ENCODE measurements at regions not wholly inside any gene's neighbourhood (a gene's known extent, or its start where the extent isn't known, plus 50 kb on each side); places are given as distances from the start of the nearest gene placed in this dataset.

DNA sequence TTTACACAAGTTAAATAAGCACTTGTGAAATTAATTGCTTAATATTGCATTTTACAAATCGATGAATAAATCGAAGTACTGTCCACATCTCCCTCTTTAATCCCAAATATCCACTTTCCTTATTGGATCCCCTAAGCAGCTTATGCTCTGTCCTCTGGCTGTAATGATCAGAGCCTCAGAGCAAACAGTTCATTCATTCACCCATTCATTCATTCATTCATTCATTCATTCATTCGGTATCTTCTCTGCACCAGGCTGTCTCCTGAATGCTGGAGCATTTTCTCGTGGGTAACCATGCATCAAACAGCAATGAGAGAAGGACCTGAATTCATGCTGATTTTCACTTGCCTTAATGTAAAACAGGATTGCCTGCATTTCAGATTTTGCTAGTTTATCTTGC lies 69.5 kb upstream of the IGSF21 start:
- Histone ChIP-seq H3K27ac (no peak overlapping the region), H3K36me3 (no peaks in the 10 kb centered on the region), H3K4me1 (no peaks in the 10 kb centered on the region), H3K4me3 (no peak overlapping the region), H3K9me3 (no peaks in the 10 kb centered on the region), H3K27me3 (no peaks in the 10 kb centered on the region)
- intact Hi-C loops (cut with DNase I; ENCODE audit: low total_unique reads), result no loop called here
- TF ChIP-seq, protein P1, sequence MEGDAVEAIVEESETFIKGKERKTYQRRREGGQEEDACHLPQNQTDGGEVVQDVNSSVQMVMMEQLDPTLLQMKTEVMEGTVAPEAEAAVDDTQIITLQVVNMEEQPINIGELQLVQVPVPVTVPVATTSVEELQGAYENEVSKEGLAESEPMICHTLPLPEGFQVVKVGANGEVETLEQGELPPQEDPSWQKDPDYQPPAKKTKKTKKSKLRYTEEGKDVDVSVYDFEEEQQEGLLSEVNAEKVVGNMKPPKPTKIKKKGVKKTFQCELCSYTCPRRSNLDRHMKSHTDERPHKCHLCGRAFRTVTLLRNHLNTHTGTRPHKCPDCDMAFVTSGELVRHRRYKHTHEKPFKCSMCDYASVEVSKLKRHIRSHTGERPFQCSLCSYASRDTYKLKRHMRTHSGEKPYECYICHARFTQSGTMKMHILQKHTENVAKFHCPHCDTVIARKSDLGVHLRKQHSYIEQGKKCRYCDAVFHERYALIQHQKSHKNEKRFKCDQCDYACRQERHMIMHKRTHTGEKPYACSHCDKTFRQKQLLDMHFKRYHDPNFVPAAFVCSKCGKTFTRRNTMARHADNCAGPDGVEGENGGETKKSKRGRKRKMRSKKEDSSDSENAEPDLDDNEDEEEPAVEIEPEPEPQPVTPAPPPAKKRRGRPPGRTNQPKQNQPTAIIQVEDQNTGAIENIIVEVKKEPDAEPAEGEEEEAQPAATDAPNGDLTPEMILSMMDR (IDR thresholded peaks at IDR 0.05), result no peak
- TF ChIP-seq POLR2A (IDR thresholded peaks at IDR 0.05), result no peak
- DNase-seq, result no peak

DNA sequence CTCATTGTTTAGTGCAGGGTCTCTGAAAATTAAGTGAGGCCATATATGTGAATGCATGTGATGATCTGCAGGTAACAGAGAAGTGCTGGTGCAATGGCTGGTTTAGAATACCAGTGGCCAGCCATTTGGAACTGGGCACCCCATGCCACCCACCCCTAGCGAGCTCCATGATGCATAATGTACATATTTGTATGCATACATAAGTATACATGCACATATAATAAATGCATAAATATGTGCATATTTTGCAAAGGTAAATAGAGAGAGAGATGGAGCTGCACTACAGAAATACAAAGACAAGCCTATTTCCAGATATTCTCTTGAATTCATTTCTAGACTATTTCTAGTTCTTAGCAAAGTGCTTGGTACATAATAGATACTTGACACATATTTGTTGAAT lies 68.5 kb upstream of the IGSF21 start:
- H3K27ac ChIP-seq, result no peak overlapping the region
- no peaks in the 10 kb centered on the region for H3K9me3 ChIP-seq
- no peak for DNase-seq
- no peaks in the 10 kb centered on the region for H3K27me3 ChIP-seq
- H3K36me3 ChIP-seq, result no peaks in the 10 kb centered on the region
- no peak overlapping the region for H3K4me3 ChIP-seq
- intact Hi-C loops (cut with DNase I; ENCODE audit: low total_unique reads), result no loop called here
- no peak for TF ChIP-seq POLR2A (IDR thresholded peaks at IDR 0.05)
- TF ChIP-seq, protein P1 (IDR thresholded peaks at IDR 0.05), result no peak
- no peaks in the 10 kb centered on the region for H3K4me1 ChIP-seq

DNA sequence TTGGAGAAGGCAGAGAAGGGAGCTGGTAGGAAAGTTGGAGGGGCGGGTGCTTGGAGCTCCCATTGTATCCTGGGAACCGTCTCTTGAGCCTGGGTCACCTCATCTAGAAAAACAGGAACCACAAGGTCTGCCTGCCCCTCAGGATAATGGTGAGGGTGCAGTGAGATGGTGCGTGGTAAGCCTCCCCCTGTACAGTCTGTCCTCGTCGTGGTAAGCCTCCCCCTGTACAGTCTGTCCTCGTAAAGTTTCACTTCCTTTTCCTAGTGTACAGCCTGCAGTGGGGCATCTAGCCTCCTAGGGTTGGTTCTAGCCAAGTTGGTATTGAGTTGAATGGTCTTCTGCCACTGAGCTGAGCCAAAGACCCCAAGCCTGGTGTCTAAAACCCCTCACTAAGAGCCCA lies 66.5 kb upstream of the IGSF21 start:
- no peaks in the 10 kb centered on the region for H3K27me3 ChIP-seq
- no peaks in the 10 kb centered on the region for H3K4me1 ChIP-seq
- intact Hi-C loops (cut with DNase I; ENCODE audit: low total_unique reads), result no loop called here
- no peak overlapping the region for H3K4me3 ChIP-seq
- DNase-seq, result no peak
- no peaks in the 10 kb centered on the region for H3K9me3 ChIP-seq
- H3K27ac ChIP-seq, result no peak overlapping the region
- TF ChIP-seq, protein P1 (IDR thresholded peaks at IDR 0.05), result no peak
- TF ChIP-seq POLR2A (IDR thresholded peaks at IDR 0.05), result no peak
- no peaks in the 10 kb centered on the region for H3K36me3 ChIP-seq

DNA sequence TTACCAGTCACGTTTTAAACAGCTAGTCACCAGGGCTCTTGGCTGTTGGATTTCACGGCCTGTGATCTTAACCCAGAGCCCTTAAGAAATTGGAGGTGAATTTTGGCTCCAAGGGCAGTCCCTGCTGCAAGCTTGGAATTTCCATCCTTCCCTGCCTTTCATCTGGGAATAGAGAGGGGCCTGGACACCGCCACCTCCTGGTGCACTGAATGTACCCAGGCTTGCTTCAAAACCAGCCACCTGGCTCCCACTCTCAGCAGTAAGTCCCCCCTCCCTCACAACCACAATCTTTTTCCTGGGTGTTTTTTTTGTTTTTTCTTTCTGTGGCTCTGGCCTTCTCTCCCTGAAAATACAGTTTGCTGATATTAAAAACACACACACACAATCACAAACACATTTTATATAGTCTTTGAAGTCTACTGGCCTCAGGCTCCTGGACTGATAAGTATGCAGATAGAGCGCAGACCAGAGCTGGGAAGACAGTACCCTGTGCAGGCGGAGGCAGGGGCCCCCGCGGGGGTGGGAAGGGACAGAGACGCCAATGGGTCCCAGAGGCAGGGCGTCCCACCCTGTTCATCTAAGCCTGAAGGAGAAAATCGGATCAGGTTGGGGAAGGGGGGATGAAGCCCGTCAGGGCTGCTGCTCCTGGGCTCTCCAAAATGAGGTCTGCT lies 65.8 kb upstream of the IGSF21 start:
- intact Hi-C loops (cut with DNase I; ENCODE audit: low total_unique reads), result no loop called here
- no peak overlapping the region for H3K4me3 ChIP-seq
- DNase-seq, result no peak
- H3K4me1 ChIP-seq, result no peaks in the 10 kb centered on the region
- no peaks in the 10 kb centered on the region for H3K27me3 ChIP-seq
- TF ChIP-seq, protein P1 (IDR thresholded peaks at IDR 0.05), result no peak
- TF ChIP-seq POLR2A (IDR thresholded peaks at IDR 0.05), result no peak
- no peaks in the 10 kb centered on the region for H3K36me3 ChIP-seq
- H3K27ac ChIP-seq, result no peak overlapping the region
- H3K9me3 ChIP-seq, result no peaks in the 10 kb centered on the region

DNA sequence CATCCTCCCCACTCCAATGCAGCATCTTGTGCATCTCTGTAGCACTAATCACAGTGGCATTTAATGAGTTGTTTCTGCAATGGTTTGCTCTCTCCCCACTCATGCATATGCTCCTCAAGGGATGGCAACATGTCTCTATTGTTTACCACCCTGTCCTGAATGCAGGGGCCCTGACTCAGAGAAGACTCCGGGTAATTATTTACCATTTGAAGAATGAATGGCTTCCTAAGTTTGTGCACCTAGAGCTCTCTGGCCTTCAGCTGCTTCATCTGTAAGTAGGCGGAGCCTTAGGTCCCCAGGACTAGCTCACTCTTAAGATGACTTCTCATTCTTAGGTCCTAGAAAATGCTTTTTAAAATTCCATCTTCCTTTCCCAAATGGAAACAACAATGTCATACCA lies 63.7 kb upstream of the IGSF21 start:
- H3K36me3 ChIP-seq, result no peaks in the 10 kb centered on the region
- TF ChIP-seq, protein P1 (IDR thresholded peaks at IDR 0.05), result no peak
- TF ChIP-seq POLR2A (IDR thresholded peaks at IDR 0.05), result no peak
- H3K27me3 ChIP-seq, result no peaks in the 10 kb centered on the region
- intact Hi-C loops (cut with DNase I; ENCODE audit: low total_unique reads), result no loop called here
- no peaks in the 10 kb centered on the region for H3K9me3 ChIP-seq
- no peaks in the 10 kb centered on the region for H3K4me1 ChIP-seq
- no peak overlapping the region for H3K27ac ChIP-seq
- no peak for DNase-seq
- no peak overlapping the region for H3K4me3 ChIP-seq

Measured in uterus (tissue), 3 donors.